GM18867 (cell line): ENCODE measurements at regions not wholly inside any gene's neighbourhood (a gene's known extent, or its start where the extent isn't known, plus 50 kb on each side); places are given as distances from the start of the nearest gene placed in this dataset.

ENCODE experiments used
- ATAC-seq: cut with Tn5 transposase; IDR thresholded peaks from one replicate; pipeline ENCODE4 v1.9.1; 2021; ENCODE audit warnings: mild to moderate bottlenecking, moderate library complexity; ENCODE audit not compliant: unreplicated experiment

DNA sequence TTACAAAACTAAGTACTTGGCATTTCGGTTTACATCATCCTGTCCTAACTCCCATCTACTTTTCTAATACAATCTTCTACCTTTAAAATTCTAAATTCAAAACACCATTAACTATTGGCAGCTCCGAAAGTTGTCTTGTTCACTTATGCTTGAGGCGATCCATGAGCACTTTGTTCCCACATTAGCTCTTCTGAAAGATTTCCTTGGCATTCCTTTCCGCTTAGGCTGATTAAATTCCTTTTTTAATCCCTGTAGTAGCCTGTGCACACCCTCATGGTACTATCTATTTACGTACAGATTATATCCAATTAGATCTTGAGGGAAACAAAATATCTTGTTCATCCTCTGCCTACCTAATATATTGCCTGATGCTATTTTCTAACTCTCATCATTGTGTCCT is 480.7 kb downstream of the PRKD1 start:
- no peak for ATAC-seq

GRCh38 chr14:29451941-29452340 is 475.7 kb downstream of the PRKD1 start:
- no peak for ATAC-seq

- peak; percentile 71 for ATAC-seq
These were observed 474.6 kb downstream of the PRKD1 start for GRCh38 chr14:29453045-29453444.

DNA sequence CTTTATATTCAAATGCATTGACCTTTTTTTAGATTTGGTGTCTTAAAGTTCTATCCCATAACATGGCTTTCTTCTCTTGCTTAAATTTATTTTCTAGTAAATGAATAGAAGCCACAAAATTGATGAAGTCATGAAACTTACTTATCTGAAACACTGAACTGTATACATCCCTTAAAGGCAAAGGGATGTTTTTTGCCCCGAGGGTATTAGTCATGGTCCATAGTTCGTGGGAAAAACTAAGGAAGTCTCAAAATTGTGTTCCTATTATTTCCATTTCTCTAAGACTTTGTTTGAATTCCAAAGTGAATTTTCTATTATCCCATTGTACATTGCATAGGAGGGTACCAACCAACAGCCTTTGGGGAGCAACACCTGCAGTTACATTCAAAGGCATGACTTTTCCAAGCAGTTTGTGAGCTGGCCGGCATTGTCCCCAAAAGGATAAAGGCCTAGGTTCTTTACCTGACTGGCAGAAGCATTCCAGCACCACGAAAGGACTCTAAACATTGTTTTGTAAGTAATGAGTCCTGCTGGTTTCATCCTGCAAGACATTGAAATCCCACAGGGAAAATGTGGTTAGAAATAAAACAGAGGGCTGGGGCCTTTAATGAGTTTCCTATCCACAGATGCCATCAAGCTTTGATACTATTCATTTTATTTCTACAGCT is 473.5 kb downstream of the PRKD1 start:
- ATAC-seq = no peak

DNA sequence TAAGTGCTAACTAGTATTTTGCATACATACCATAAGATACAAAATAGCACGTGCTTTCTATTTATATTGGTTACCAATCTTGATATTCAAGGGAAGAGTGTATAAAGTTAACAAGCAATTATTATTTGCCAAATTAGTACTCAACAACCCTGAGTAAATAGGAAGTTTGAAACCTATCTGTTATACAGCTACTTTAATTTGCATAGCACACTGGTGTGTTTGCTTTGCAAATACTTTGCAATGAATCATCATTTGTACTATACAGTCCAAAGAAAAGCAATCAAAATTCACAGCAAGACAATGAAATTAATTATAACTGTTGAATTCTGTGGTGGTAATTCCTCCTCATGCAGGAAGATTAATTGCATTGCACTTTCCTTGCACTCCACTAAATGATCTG is 469.1 kb downstream of the PRKD1 start:
- no peak for ATAC-seq

DNA sequence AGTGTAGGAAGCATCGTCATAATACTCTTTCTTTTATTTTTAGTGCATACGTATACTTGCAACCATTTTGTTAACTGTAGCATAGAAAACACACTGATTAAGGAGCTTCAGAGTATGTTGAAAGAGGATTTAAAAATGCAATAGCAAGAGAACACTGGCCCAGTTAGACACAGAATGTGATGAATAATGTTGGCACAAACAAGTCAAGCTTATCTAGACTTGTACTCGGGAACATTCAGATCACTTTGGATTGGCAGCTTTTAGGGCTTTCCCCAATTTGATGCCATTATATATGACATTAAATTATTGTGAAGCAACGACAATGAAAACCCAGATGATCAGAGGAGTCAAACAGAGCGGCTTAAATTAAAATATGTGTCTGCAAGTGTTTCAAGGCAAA is 468.1 kb downstream of the PRKD1 start:
- ATAC-seq = no peak

GRCh38 chr14:29459969-29460560 is 467.6 kb downstream of the PRKD1 start:
- ATAC-seq = no peak

- no peak for ATAC-seq
These were observed 466.5 kb downstream of the PRKD1 start for GRCh38 chr14:29461101-29461500.

- ATAC-seq = no peak
These were observed 466.1 kb downstream of the PRKD1 start for GRCh38 chr14:29461506-29461905.

- no peak for ATAC-seq
These were observed 465.3 kb downstream of the PRKD1 start for GRCh38 chr14:29462321-29462720.

DNA sequence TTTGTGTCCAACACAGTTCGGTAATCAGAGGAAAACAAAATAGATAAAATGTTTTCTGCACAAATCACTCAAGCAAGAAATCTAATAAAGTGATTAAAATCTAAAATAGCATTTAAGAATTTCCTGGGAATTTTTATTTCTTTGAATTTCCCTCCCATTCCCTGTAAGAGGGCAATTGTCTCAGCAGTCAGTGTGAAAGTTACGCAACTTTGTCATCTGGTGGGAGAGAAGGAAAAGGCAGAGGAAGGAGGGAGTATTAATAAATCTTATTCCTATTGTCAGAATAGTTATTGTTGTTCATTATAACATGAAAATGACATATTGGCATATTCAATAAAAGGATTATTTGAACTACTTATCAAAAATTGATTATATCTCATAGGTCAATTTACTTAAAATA is 464.9 kb downstream of the PRKD1 start:
- ATAC-seq = no peak

DNA sequence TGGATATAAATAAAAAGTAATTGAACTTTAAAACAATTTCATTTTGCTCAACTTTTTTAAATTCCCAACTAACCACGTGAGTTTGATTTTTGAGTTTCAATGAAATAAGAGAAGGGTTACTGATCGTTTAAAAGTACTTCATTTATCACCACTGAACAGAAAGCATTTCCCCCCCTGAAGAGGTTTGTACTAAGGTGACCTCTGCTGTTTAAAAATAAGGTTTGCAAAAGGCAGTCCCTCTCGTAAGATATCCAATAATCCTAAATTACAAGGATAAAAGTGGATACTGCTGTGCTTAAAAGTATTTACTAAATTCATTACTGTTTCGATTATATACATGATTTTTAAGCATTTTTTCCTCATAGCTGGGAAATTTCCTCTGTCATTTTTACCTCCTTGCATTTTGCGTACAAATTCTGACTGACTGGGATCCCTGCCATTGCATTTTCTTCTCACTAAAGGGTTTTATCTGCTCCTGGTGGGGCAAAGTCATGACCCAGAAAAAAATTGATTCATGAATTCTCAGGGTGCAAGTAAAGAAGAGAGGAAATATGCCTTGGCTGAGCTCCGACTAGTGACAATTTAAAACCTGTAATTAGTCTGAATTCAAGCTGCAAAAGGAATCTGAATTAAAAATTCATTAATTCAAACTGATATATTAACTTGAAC is 463.8 kb downstream of the PRKD1 start:
- no peak for ATAC-seq

GRCh38 chr14:29465095-29465494 is 462.6 kb downstream of the PRKD1 start:
- no peak for ATAC-seq

DNA sequence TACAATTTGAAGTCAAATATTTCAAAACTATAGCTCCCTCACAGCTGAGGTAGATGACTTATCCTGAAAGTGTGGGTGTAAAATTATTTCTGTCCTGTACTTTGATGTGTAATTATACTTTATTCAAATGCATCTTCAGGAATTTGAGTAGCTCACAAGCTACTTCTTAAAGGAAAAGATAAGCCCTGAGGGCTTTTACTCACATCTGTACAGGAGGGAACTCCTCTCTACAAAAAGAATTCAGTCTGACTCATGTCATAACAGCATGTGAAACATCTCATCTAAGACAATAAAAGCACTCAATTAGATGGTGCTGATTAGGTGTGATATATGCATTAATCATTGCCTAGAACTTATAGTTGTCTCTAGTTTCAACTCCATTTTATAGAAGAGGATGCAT is 452.0 kb downstream of the PRKD1 start:
- no peak for ATAC-seq

GRCh38 chr14:29486132-29486531 is 441.5 kb downstream of the PRKD1 start:
- no peak for ATAC-seq

DNA sequence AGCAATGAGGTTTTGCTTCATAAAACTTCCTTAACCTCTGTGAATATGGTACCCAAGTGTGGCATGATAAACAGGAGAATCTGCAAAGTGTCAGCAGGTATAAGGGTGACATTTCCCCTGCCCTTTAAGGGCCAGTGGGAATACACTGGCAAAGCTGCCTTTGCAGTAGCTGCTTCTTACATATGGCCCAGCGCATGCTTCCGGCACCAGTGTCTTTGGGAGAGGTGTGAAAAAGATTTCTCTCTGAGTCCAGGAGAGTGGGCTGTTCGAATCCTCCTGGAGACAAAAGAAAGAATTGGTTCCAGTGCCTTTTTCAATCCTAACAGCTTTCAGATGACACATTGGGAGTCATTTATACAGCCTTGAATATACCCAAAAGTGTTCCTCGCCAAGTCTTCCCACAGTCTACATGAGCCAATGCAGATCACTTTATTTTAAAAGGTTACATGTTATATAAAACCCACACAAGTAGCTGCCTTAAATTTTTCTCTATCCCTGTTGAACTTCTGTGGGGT is 437.7 kb downstream of the PRKD1 start:
- no peak for ATAC-seq

DNA sequence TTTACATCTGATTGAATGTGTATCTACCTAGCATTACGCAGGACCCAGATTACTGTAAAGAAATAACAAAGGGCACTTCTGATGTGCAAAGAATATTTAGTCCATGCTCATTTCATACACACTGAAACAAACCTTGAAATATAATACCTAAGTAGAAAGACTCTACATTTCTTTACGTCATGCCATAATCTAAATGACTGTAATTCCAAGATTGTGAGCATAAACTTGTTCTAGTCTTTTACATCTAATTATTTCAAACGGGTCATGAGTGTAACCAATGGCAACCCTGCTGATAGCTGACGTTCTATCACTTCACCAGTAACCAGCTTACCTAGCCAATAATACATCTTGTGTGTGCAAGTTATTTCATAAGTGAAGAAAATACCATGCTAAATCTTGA is 433.8 kb downstream of the PRKD1 start:
- no peak for ATAC-seq

GRCh38 chr14:29494312-29494711 is 433.3 kb downstream of the PRKD1 start:
- no peak for ATAC-seq

- ATAC-seq = no peak
These were observed 423.7 kb downstream of the PRKD1 start for GRCh38 chr14:29503903-29504302.

- ATAC-seq = no peak
These were observed 409.3 kb downstream of the PRKD1 start for GRCh38 chr14:29518335-29518734.

GRCh38 chr14:29521526-29522137 is 406.0 kb downstream of the PRKD1 start:
- no peak for ATAC-seq
